Kidney capillary endothelial cell (primary cell): ENCODE measurements at regions not wholly inside any gene's neighbourhood (a gene's known extent, or its start where the extent isn't known, plus 50 kb on each side); places are given as distances from the start of the nearest gene placed in this dataset.
"Not testable (repeated sequence)": the region's sequence is repeated elsewhere in the genome, so short reads cannot be mapped to it uniquely, and the experiment has no call there.

ENCODE experiments used
- DNase-seq: peaks from one replicate; pipeline ENCODE4 v3.0.0-alpha.2; 2018; ENCODE audit warnings: low spot score

- no peak for DNase-seq
Measured at GRCh38 chr5:119694284-119694683, 64.9 kb downstream of the FAM170A start.

GRCh38 chr5:119706049-119706448 is 76.7 kb downstream of the FAM170A start:
- no peak for DNase-seq

- no peak for DNase-seq
Measured at GRCh38 chr5:119708076-119708790, 78.9 kb downstream of the FAM170A start.

- DNase-seq: no peak
Measured at GRCh38 chr5:119721775-119722174, 92.4 kb downstream of the FAM170A start.

- DNase-seq: not testable (repeated sequence)
Measured at GRCh38 chr5:119725291-119725690, 95.9 kb downstream of the FAM170A start.

GRCh38 chr5:119726544-119726943 is 97.2 kb downstream of the FAM170A start:
- no peak for DNase-seq

GRCh38 chr5:119740225-119740624 is 110.9 kb downstream of the FAM170A start:
- DNase-seq: no peak

- DNase-seq: no peak
Measured at GRCh38 chr5:119741691-119742090, 112.3 kb downstream of the FAM170A start.

GRCh38 chr5:119742311-119742710 is 113.0 kb downstream of the FAM170A start:
- DNase-seq: no peak

GRCh38 chr5:119743927-119744326 is 114.6 kb downstream of the FAM170A start:
- no peak for DNase-seq

- no peak for DNase-seq
Measured at GRCh38 chr5:119745976-119746375, 116.6 kb downstream of the FAM170A start.

- no peak for DNase-seq
Measured at GRCh38 chr5:119746984-119747383, 117.6 kb downstream of the FAM170A start.

- no peak for DNase-seq
Measured at GRCh38 chr5:119750887-119751733, 121.8 kb downstream of the FAM170A start.

GRCh38 chr5:119751734-119752094 is 122.4 kb downstream of the FAM170A start:
- DNase-seq: no peak

GRCh38 chr5:119752921-119753886 is 123.8 kb downstream of the FAM170A start:
- no peak for DNase-seq

- not testable (repeated sequence) for DNase-seq
Measured at GRCh38 chr5:119754825-119755224, 125.5 kb downstream of the FAM170A start.

GRCh38 chr5:119757276-119757675 is 127.9 kb downstream of the FAM170A start:
- DNase-seq: no peak

GRCh38 chr5:119769695-119770693 is 140.6 kb downstream of the FAM170A start:
- not testable (repeated sequence) for DNase-seq

- DNase-seq: not testable (repeated sequence)
Measured at GRCh38 chr5:119780145-119780544, 150.8 kb downstream of the FAM170A start.

GRCh38 chr5:119785057-119785456 is 155.7 kb downstream of the FAM170A start:
- no peak for DNase-seq
